ENCODE measurements at regions not wholly inside any gene's neighbourhood (a gene's known extent, or its start where the extent isn't known, plus 50 kb on each side); places are given as distances from the start of the nearest gene placed in this dataset.
"Not testable (repeated sequence)": the region's sequence is repeated elsewhere in the genome, so short reads cannot be mapped to it uniquely, and the experiment has no call there.

GRCh38 chr5:129163810-129164378 lies 69.3 kb downstream of the ISOC1 start:
- DNase-seq: no peak

GRCh38 chr5:129170050-129170449 lies 75.5 kb downstream of the ISOC1 start:
- no peak for DNase-seq

DNA sequence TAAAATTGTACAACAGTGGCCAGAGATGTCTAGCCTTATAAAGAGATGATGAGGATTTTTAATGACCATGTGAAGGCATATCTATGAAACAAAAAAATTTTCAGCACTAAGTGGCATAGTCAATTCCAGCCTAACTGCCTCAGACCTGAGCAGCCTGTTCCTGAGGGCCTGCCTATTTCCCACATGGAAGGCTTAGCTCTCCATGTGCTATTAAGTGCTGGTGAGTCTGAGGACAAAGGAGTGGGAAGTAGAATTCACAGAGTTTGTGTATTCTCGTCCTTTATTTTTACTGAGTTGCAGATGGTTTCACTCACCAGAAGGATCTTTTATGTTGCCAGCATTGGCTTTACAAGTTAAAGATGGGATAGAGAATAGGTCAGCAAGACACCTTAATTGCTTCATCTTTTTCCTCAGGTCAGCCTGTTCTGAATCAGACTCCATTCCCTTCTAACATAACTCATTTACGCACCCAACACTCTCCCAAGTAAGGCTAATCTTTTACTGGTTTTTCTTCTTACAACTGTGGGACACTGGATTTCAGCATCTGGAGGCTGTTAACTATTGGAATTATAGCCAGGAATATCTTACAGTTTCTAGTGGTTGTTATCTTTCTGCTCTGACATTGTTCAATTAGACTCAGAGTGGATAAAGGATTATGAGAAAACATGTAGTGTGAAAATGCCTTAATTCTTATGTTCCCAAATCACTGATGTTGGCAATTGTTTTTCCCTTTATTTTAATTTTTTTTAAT lies 76.8 kb downstream of the ISOC1 start:
- DNase-seq: no peak

GRCh38 chr5:129172580-129172979 lies 78.0 kb downstream of the ISOC1 start:
- no peak for DNase-seq

GRCh38 chr5:129173771-129174170 lies 79.2 kb downstream of the ISOC1 start:
- no peak for DNase-seq

GRCh38 chr5:129174480-129174879 lies 79.9 kb downstream of the ISOC1 start:
- no peak for DNase-seq

DNA sequence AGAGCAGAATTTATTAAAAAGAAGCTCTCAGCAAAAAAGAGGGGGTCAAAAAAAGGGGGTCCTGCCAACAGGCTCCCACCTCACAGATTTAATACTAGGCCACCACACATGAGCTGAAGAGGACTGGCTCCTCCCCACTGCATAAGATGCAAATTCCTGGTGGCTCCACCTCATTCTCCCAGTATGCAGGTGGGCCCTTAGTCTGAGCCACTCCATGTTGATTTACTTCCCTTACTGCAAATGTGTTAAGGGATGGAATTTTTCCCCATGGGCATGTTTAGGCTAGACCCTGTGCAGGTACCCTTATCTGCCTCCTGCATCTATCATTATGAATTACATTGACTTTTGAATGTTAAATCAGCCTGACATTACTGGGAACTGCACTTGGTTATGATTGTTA lies 82.9 kb downstream of the ISOC1 start:
- no peak for DNase-seq

GRCh38 chr5:129199308-129199707 lies 104.8 kb downstream of the ISOC1 start:
- no peak for DNase-seq

DNA sequence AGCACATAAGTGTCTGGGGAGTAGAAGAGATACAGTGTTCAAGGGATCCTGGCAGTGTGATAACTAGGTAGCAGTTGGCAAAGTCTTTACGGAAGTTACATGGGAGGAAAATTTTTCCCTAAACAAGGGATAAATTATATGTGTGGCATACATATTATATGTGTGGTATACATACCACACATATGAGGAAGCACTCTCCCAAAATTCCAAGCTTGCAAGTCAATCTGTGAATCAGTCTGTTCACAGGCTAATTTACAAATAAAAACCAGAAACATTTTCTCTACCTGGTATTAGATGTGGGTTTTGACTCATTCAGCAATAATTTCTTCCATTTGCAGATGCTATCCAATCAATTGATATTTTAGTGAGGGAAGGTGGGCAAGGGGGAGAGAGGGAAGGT lies 110.0 kb downstream of the ISOC1 start:
- no peak for DNase-seq

GRCh38 chr5:129216001-129216400 lies 121.5 kb downstream of the ISOC1 start:
- no peak for DNase-seq

DNA sequence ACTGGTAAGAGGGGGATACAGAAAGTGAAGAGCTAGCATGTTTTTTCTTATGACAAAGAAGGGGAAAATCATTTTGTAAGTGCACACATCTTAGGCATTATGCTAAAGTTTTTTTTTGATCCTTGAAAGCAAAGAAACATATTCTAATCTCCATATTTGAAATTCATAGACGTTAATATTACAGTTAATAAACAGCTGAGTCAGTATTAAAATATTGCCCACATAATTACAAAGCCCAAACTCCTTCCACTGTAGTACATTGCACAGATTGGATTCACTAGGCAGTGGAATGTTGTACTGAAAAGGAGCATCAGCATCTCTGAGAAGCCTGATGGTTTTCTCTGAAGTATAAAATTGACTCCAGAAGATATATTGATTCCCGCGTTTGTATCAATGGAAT lies 122.6 kb downstream of the ISOC1 start:
- DNase-seq: no peak

DNA sequence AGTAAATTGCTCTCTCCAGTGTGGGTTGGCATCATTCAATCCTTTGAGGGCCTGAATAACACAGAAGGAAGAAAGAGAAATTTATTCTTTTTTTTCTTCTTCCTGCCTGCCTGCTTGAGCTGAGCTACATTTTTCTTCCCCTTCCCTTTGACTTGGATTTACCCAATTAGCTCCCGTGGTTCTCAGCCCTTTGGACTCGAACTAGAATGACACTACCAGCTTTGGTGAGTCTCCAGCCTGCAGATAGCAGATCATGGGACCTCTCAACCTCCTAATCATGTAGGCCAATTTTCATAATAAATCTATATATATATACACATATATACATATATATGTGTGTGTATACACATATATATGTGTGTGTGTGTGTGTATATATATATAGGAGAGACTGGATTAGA lies 128.6 kb downstream of the ISOC1 start:
- no peak for DNase-seq

DNA sequence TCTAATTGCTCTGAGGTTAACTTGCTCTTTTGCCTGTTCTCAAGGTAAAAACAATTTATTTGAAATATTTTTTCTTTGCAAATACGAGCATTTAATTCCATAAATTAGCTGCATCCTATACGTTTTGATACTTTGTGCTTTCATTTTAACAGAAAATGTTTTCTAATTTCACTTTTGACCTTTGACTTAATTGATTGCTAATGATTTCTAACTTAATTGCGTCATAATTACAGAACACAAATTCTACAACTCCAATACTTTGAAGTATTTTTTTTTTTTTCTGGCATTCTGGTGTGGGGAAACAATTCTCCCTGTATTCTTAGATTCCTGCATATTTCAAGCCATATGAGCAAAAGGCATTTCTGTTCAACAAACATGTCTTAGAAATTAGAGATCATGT lies 134.0 kb downstream of the ISOC1 start:
- DNase-seq: no peak

DNA sequence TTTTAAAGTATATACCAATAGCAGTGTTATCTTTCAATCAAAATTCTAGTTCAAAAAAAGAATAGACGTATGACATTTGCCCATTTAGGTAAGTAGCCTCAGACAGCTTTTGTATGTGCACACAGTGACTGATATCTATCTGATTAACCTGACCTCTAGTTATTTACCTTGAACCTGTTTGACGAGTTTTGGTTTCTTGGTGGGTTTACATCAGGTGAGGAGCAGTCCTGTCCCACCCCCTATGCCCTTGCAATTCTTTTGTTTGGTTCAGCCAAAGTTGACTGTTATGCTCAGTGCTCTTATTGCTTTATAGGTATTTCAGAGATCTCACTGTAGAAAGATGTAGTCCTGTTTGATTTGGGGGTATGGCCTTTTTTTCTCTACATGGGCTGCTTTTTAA lies 147.2 kb downstream of the ISOC1 start:
- DNase-seq: no peak

GRCh38 chr5:129243039-129243438 lies 148.5 kb downstream of the ISOC1 start:
- no peak for DNase-seq

DNA sequence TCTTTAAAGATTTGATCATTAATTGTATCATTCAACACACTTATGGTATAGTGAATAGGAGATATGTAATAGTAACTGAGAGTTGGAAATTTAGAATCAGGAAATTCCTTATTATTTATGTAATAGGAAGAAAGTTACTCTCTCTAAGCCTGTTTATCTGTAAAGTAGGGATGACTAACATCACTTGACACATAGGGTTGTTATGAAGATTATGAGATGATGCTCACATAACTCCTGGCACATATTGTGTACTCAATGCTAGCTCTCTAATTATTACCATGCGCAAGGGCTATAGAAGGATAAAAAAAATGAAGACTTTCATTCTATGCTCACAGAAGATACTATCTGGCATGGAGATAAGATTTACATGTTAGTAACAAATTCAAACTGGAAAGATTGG lies 149.9 kb downstream of the ISOC1 start:
- no peak for DNase-seq

GRCh38 chr5:129245489-129245888 lies 150.9 kb downstream of the ISOC1 start:
- DNase-seq: no peak

- no peak for DNase-seq
Observed at GRCh38 chr5:129246088-129246487, 151.5 kb downstream of the ISOC1 start.

DNA sequence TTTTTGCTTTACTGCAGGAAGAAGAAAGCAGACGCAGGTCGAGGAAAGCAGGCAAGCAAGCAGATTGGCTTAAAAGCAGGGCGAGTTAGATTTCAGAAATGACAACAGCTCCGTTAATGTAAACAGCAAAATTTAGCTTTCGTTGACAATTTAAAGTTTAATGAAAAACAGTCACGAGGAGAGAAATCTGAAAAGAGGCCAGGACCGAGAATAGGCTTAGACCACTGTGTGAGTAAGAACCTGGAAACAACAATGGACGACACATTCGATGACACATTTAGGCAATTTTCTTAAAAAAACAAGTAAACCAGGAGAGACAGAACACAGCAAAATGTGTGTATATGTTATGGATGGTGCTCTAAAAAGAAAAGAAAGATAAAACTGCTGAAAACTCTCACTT lies 155.3 kb downstream of the ISOC1 start:
- DNase-seq: no peak

- DNase-seq: no peak
Observed at GRCh38 chr5:129271308-129271707, 176.8 kb downstream of the ISOC1 start.

GRCh38 chr5:129284010-129284409 lies 176.1 kb upstream of the ADAMTS19 start:
- no peak for DNase-seq

DNA sequence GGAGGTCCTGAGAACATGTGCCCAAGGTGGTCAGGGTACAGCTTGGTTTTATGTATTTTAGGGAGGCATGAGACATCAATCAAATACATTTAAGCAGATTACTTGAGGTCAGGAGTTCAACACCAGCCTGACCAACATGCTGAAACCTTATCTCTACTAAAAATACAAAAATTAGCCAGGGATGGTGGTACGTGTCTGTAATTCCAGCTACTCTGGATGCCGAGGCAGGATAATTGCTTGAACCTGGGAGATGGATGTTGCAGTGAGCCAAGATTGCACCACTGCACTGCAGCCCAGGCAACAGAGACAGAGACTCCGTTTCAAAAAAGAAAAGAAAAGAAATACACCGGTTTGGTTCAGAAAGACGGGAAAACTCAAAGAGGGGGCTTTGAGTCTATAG lies 165.9 kb upstream of the ADAMTS19 start:
- not testable (repeated sequence) for DNase-seq

DNA sequence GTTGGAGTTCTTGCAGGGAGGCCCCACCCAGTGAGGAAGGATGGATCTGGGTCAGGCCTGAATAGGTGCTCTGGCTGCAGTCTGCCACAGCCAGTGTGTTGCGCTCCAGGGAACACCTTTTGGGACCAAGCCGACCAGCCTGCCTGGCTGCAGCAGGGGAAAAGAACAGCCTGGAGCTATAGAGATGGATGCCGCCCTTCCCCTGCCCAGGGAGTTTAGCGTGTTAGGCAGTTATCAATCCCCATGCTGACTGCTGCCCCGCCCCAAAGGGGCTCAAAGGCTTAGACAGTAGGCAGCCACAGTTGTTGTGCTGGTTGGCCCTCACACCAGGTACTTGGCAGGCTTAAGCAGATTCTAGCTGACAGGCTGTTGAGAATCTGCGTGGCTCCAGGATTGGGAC lies 153.4 kb upstream of the ADAMTS19 start:
- no peak for DNase-seq

GRCh38 chr5:129322968-129323367 lies 137.1 kb upstream of the ADAMTS19 start:
- no peak for DNase-seq

DNA sequence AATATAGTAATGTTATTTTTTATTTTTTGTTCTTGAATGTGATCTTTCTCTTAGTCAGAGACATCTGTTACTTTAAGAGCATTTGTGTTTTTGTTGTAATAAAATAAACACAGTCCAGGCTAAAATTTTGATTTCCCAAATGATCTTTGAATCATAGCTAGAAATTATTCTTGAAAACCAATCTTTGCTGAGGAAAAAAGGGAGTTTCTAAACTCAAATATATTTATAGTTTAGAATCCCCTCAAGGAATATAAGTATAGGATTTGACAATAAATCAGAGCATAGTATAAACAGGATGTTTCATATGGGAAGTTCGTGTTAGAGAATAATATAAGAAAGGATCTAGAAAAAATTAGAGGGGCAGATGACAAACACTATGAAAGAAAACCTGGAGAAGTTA lies 118.8 kb upstream of the ADAMTS19 start:
- no peak for DNase-seq

All from dermis blood vessel endothelial cell (primary cell).